IMR-90 (cell line): ENCODE measurements at regions not wholly inside any gene's neighbourhood (a gene's known extent, or its start where the extent isn't known, plus 50 kb on each side); places are given as distances from the start of the nearest gene placed in this dataset.

Experiments used
- ATAC-seq: fragments of 200-7000 bp; cut with Tn5 transposase; 2 replicates; pipeline ENCODE4 v1.9.1; 2020; ENCODE audit warnings: low read depth, mild to moderate bottlenecking, moderate library complexity
- BruUV-seq: library from RNA; stranded (reverse); fragments of 400-500 nt; replicated peaks from 2 replicates; lab custom pipeline; 2021; lab: Mats Ljungman, UMichigan
- CTCF ChIA-PET: fragments of 300-600 bp; formaldehyde crosslinking; extraction: SDS; loops from one replicate; lab custom pipeline; 2021; ENCODE audit warnings: antibody characterized with exemption; lab: Yijun Ruan, JAX
- POLR2A ChIA-PET: fragments of 300-600 bp; sonication (Branson Sonifier 250); formaldehyde crosslinking; loops from one replicate; lab custom pipeline; 2022; ENCODE audit warnings: antibody characterized with exemption; ENCODE audit not compliant: unreplicated experiment; lab: Charles Lee
- DNase-seq: peaks from one replicate; pipeline ENCODE4 v3.0.0; 2013
- H2AFZ ChIP-seq: replicated peaks from 2 replicates; pipeline ENCODE3; 2013; ENCODE audit warnings: low read length, mild to moderate bottlenecking; ENCODE audit not compliant: poor library complexity
- H2AK5ac ChIP-seq: 2 replicates; pipeline ENCODE4 v1.6.1; 2013; ENCODE audit warnings: low read depth, low read length, inconsistent platforms
- H2AK9ac ChIP-seq: replicated peaks from 2 replicates; pipeline ENCODE3; 2013; ENCODE audit warnings: mild to moderate bottlenecking, low read depth, low read length, moderate library complexity; ENCODE audit not compliant: poor library complexity
- H2BK120ac ChIP-seq: 2 replicates; pipeline ENCODE4 v1.6.1; 2013; ENCODE audit warnings: low read depth, low read length, inconsistent platforms
- H2BK15ac ChIP-seq: 3 replicates; pipeline ENCODE4 v1.6.1; 2013; ENCODE audit warnings: low read depth, low read length, inconsistent platforms
- H2BK20ac ChIP-seq: 2 replicates; pipeline ENCODE4 v1.6.1; 2013; ENCODE audit warnings: low read depth, mild to moderate bottlenecking, inconsistent platforms, low read length, moderate library complexity
- H2BK5ac ChIP-seq: 2 replicates; pipeline ENCODE4 v1.6.1; 2013; ENCODE audit warnings: mild to moderate bottlenecking, low read depth, low read length, inconsistent platforms; ENCODE audit not compliant: poor library complexity, severe bottlenecking
- H3K14ac ChIP-seq: replicated peaks from 2 replicates; pipeline ENCODE4 v1.6.1; 2013; ENCODE audit warnings: low read depth, low read length, inconsistent platforms
- H3K18ac ChIP-seq: 2 replicates; pipeline ENCODE4 v1.6.1; 2013; ENCODE audit warnings: low read depth, low read length, control low read depth
- H3K23ac ChIP-seq: 2 replicates; pipeline ENCODE4 v1.6.1; 2013; ENCODE audit warnings: low read depth, low read length, inconsistent platforms
- H3K27ac ChIP-seq: 2 replicates; pipeline ENCODE4 v1.5.1; 2013; ENCODE audit warnings: mild to moderate bottlenecking, control low read depth, low read length; ENCODE audit not compliant: insufficient read depth
- H3K27me3 ChIP-seq: 2 replicates; pipeline ENCODE4 v1.6.1; 2013; ENCODE audit warnings: low read length; ENCODE audit not compliant: control insufficient read depth, insufficient read depth
- H3K36me3 ChIP-seq: 2 replicates; pipeline ENCODE4 v1.6.1; 2013; ENCODE audit warnings: low read length, mixed read lengths; ENCODE audit not compliant: control insufficient read depth, insufficient read depth
- H3K4ac ChIP-seq: 2 replicates; pipeline ENCODE4 v1.6.1; 2013; ENCODE audit warnings: low read depth, low read length, inconsistent platforms
- H3K4me1 ChIP-seq: 2 replicates; pipeline ENCODE4 v1.6.1; 2013; ENCODE audit warnings: low read length, mixed read lengths; ENCODE audit not compliant: control insufficient read depth, insufficient read depth
- H3K4me2 ChIP-seq: 2 replicates; pipeline ENCODE4 v1.6.1; 2013; ENCODE audit warnings: low read depth, mild to moderate bottlenecking, control low read depth, low read length, moderate library complexity
- H3K4me3 ChIP-seq: 2 replicates; pipeline ENCODE4 v1.5.1; 2013; ENCODE audit warnings: low read depth, mild to moderate bottlenecking, control low read depth, low read length, moderate library complexity; ENCODE audit not compliant: insufficient read depth
- H3K56ac ChIP-seq: 2 replicates; pipeline ENCODE4 v1.6.1; 2013; ENCODE audit warnings: low read length, inconsistent platforms; ENCODE audit not compliant: insufficient read depth; ENCODE audit errors: extremely low read depth
- H3K79me1 ChIP-seq, 2 experiments: 2 replicates each; pipeline ENCODE4 v1.6.1; 2013; ENCODE audit warnings: low read length in 2 of 2, inconsistent platforms in 1 of 2, low read depth in 1 of 2
- H3K9ac ChIP-seq: 2 replicates; pipeline ENCODE4 v1.6.1; 2013; ENCODE audit warnings: low read depth, low read length, control low read depth
- H3K9me1 ChIP-seq: 2 replicates; pipeline ENCODE4 v1.6.1; 2013; ENCODE audit warnings: low read length, inconsistent platforms; ENCODE audit not compliant: insufficient read depth
- H3K9me3 ChIP-seq: 2 replicates; pipeline ENCODE4 v1.6.1; 2013; ENCODE audit warnings: low read length; ENCODE audit not compliant: control insufficient read depth, insufficient read depth
- H4K20me1 ChIP-seq: 2 replicates; pipeline ENCODE4 v1.6.1; 2013; ENCODE audit warnings: low read length, inconsistent platforms; ENCODE audit not compliant: insufficient read depth
- H4K5ac ChIP-seq: 2 replicates; pipeline ENCODE4 v1.6.1; 2013; ENCODE audit warnings: mild to moderate bottlenecking, low read depth, low read length, control low read depth
- H4K8ac ChIP-seq, 2 experiments: 2 replicates each; pipeline ENCODE4 v1.6.1; 2013; ENCODE audit warnings: low read depth in 2 of 2, low read length in 2 of 2, control low read depth in 1 of 2, inconsistent platforms in 1 of 2
- H4K91ac ChIP-seq: 2 replicates; pipeline ENCODE4 v1.6.1; 2013; ENCODE audit warnings: low read depth, low read length, inconsistent platforms; ENCODE audit not compliant: insufficient read depth
- BHLHE40 ChIP-seq: fragments of 150-350 bp; IDR thresholded peaks from 2 replicates; pipeline ENCODE4 v1.6.1; 2016; ENCODE audit warnings: mild to moderate bottlenecking, low read depth, low read length
- CEBPB ChIP-seq: IDR thresholded peaks from 2 replicates; pipeline ENCODE4 v1.6.1; 2012; ENCODE audit warnings: low read depth, low read length, improper control_type of control experiment
- FOS ChIP-seq: fragments of 150-350 bp; IDR thresholded peaks from 2 replicates; pipeline ENCODE4 v1.6.1; 2016; ENCODE audit warnings: low read depth, low read length
- MAFK ChIP-seq: IDR thresholded peaks from 2 replicates; pipeline ENCODE4 v1.6.1; 2012; ENCODE audit warnings: low read depth, low read length, improper control_type of control experiment
- POLR2A ChIP-seq: IDR thresholded peaks from 2 replicates; pipeline ENCODE4 v1.6.1; 2012; ENCODE audit warnings: mild to moderate bottlenecking, low read depth, low read length
- RAD21 ChIP-seq: IDR thresholded peaks from 2 replicates; pipeline ENCODE4 v1.6.1; 2012; ENCODE audit warnings: low read length, improper control_type of control experiment
- RFX5 ChIP-seq: IDR thresholded peaks from 2 replicates; pipeline ENCODE4 v1.8.0; 2012; ENCODE audit warnings: low read depth, mild to moderate bottlenecking, low read length, moderate library complexity
- SMC3 ChIP-seq: fragments of 150-350 bp; IDR thresholded peaks from 2 replicates; pipeline ENCODE4 v1.6.1; 2016; ENCODE audit warnings: low read depth, mild to moderate bottlenecking, antibody characterized with exemption, low read length, moderate library complexity
- WGBS, 2 experiments: methylation state at CpG; one replicate each; pipeline versions ENCODE4 v1.1.5 to v1.1.7; 2013; ENCODE audit warnings: missing lambda C conversion rate in 2 of 2; ENCODE audit not compliant: insufficient read length in 1 of 2; ENCODE audit errors: extremely low coverage in 2 of 2; 5-methylcytosine and 5-hydroxymethylcytosine counted together
- dilution Hi-C: fragments of 300-500 bp; cut with HindIII; formaldehyde crosslinking; loops from one replicate; pipeline ENCODE4 v1.14.3; 2018; ENCODE audit warnings: low sequenced_read_pairs; ENCODE audit not compliant: unreplicated experiment
- in situ Hi-C: fragments of 300-500 bp; cut with MboI; formaldehyde crosslinking; loops from 3 replicates; pipeline ENCODE4 v1.14.3; 2019; ENCODE audit warnings: low sequenced_read_pairs, inconsistent platforms, mixed read lengths
- intact Hi-C: fragments of 100-400 bp; cut with micrococcal nuclease; formaldehyde crosslinking; loops from 2 replicates; pipeline ENCODE4 v1.10.0; 2022
- TF ChIP-seq, protein P1 (sequence below): fragments of 150-350 bp; IDR thresholded peaks from 2 replicates; pipeline ENCODE4 v1.6.1; 2017; ENCODE audit warnings: mild to moderate bottlenecking, antibody characterized with exemption, low read length, low read depth
- TF ChIP-seq, protein P2 (sequence below): conservative IDR thresholded peaks from 2 replicates; pipeline ENCODE4 v1.5.1; 2012; ENCODE audit warnings: mild to moderate bottlenecking, low read depth, low read length, improper control_type of control experiment

GRCh38 chrX:107324493-107325310 lies 118.3 kb downstream of the DNAAF6 start:
- no peak overlapping the region for H3K23ac ChIP-seq
- H4K8ac ChIP-seq: no peak overlapping the region
- peak; percentile 4 for DNase-seq
- H2AK5ac ChIP-seq: no peak overlapping the region
- in situ Hi-C loops (no loop called here), intact Hi-C loops (no loop called here), dilution Hi-C loops (no loop called here)
- no peak overlapping the region for H4K5ac ChIP-seq
- no peak overlapping the region for H3K27ac ChIP-seq
- H3K56ac ChIP-seq: no peak overlapping the region
- H2AFZ ChIP-seq: no peak overlapping the region
- WGBS, 2 experiments: 22% methylated on average over 17 of the region's 23 CpGs; no CpG with 5 or more reads in 1 of the 2 experiments
- no peak overlapping the region for H2BK20ac ChIP-seq
- no peak overlapping the region for H3K18ac ChIP-seq
- H4K20me1 ChIP-seq: no peaks in the 10 kb centered on the region
- H3K36me3 ChIP-seq: no peaks in the 10 kb centered on the region
- no peaks in the 10 kb centered on the region for H3K9me3 ChIP-seq
- ATAC-seq: peak; percentile 65
- no peaks in the 10 kb centered on the region for H3K4me1 ChIP-seq
- H2BK120ac ChIP-seq: no peak overlapping the region
- TF ChIP-seq RAD21: no peak
- TF ChIP-seq, protein P1, sequence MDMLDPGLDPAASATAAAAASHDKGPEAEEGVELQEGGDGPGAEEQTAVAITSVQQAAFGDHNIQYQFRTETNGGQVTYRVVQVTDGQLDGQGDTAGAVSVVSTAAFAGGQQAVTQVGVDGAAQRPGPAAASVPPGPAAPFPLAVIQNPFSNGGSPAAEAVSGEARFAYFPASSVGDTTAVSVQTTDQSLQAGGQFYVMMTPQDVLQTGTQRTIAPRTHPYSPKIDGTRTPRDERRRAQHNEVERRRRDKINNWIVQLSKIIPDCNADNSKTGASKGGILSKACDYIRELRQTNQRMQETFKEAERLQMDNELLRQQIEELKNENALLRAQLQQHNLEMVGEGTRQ: no peak
- no peak for TF ChIP-seq BHLHE40
- no peak for TF ChIP-seq RFX5
- TF ChIP-seq MAFK: no peak
- TF ChIP-seq, protein P2, sequence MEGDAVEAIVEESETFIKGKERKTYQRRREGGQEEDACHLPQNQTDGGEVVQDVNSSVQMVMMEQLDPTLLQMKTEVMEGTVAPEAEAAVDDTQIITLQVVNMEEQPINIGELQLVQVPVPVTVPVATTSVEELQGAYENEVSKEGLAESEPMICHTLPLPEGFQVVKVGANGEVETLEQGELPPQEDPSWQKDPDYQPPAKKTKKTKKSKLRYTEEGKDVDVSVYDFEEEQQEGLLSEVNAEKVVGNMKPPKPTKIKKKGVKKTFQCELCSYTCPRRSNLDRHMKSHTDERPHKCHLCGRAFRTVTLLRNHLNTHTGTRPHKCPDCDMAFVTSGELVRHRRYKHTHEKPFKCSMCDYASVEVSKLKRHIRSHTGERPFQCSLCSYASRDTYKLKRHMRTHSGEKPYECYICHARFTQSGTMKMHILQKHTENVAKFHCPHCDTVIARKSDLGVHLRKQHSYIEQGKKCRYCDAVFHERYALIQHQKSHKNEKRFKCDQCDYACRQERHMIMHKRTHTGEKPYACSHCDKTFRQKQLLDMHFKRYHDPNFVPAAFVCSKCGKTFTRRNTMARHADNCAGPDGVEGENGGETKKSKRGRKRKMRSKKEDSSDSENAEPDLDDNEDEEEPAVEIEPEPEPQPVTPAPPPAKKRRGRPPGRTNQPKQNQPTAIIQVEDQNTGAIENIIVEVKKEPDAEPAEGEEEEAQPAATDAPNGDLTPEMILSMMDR: 0 out of 2 replicates have a peak, but pooled peaks have one; percentile 17
- no peak for TF ChIP-seq SMC3
- no peak for TF ChIP-seq POLR2A
- TF ChIP-seq CEBPB: peak; percentile 10; the same call in 1 of the 2 replicates
- no peak for TF ChIP-seq FOS
- H3K79me1 ChIP-seq: no peaks in the 10 kb centered on the region
- no peak overlapping the region for H3K4ac ChIP-seq
- no TSS peak for BruUV-seq
- no peak overlapping the region for H2BK15ac ChIP-seq
- no peak overlapping the region for H3K4me3 ChIP-seq
- H2BK5ac ChIP-seq: no peak overlapping the region
- H2AK9ac ChIP-seq: no peak overlapping the region
- H4K91ac ChIP-seq: no peak overlapping the region
- peaks cover 4% of the 10 kb centered on the region; the same call in 1 of the 2 replicates for H3K27me3 ChIP-seq
- no peak overlapping the region for H3K4me2 ChIP-seq
- ChIA-PET CTCF (interaction anchor here (0.8 kb wide), 1 partner anchor 108 kb away, joined by 5 read pairs; no protein-coding TSS in a partner anchor), POLR2A (no interaction called here)
- no peak overlapping the region for H3K9ac ChIP-seq
- no peaks in the 10 kb centered on the region; the same call in 1 of the 2 replicates for H3K9me1 ChIP-seq
- no peak overlapping the region for H3K14ac ChIP-seq
